ENCODE measurements at regions not wholly inside any gene's neighbourhood (a gene's known extent, or its start where the extent isn't known, plus 50 kb on each side); places are given as distances from the start of the nearest gene placed in this dataset.

DNA sequence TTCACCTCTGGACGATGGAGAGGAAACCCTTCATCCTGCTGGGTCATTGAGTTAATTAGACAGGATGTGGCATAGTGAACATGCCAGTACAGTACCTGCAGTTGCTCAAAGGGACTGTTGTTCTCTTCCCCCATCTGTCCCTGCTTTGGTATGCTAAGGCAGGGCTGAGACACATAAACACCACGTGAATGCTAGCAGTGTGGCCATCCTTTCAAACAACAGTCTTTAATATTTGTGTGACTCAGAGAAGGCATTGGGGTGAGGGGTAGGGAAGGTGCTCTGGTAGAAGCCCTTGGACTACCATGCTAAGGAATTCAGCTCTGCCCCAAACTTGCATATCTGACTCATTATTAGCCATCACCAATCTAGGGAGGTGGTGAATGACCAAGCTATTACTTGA lies 180.2 kb upstream of the ZNF618 start:
- Histone ChIP-seq H3K27me3 (no peaks in the 10 kb centered on the region), H3K27ac (no peak overlapping the region), H3K4me1 (no peaks in the 10 kb centered on the region), H3K36me3 (no peaks in the 10 kb centered on the region), H3K9me3 (peaks cover 0 to 4% (median 0%) of the 10 kb centered on the region in 4 donors), H3K4me3 (no peak overlapping the region)
- TF ChIP-seq, protein P1, sequence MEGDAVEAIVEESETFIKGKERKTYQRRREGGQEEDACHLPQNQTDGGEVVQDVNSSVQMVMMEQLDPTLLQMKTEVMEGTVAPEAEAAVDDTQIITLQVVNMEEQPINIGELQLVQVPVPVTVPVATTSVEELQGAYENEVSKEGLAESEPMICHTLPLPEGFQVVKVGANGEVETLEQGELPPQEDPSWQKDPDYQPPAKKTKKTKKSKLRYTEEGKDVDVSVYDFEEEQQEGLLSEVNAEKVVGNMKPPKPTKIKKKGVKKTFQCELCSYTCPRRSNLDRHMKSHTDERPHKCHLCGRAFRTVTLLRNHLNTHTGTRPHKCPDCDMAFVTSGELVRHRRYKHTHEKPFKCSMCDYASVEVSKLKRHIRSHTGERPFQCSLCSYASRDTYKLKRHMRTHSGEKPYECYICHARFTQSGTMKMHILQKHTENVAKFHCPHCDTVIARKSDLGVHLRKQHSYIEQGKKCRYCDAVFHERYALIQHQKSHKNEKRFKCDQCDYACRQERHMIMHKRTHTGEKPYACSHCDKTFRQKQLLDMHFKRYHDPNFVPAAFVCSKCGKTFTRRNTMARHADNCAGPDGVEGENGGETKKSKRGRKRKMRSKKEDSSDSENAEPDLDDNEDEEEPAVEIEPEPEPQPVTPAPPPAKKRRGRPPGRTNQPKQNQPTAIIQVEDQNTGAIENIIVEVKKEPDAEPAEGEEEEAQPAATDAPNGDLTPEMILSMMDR (IDR thresholded peaks at IDR 0.05): no peak
- TF ChIP-seq POLR2A (IDR thresholded peaks at IDR 0.05): no peak
- no peak for DNase-seq

DNA sequence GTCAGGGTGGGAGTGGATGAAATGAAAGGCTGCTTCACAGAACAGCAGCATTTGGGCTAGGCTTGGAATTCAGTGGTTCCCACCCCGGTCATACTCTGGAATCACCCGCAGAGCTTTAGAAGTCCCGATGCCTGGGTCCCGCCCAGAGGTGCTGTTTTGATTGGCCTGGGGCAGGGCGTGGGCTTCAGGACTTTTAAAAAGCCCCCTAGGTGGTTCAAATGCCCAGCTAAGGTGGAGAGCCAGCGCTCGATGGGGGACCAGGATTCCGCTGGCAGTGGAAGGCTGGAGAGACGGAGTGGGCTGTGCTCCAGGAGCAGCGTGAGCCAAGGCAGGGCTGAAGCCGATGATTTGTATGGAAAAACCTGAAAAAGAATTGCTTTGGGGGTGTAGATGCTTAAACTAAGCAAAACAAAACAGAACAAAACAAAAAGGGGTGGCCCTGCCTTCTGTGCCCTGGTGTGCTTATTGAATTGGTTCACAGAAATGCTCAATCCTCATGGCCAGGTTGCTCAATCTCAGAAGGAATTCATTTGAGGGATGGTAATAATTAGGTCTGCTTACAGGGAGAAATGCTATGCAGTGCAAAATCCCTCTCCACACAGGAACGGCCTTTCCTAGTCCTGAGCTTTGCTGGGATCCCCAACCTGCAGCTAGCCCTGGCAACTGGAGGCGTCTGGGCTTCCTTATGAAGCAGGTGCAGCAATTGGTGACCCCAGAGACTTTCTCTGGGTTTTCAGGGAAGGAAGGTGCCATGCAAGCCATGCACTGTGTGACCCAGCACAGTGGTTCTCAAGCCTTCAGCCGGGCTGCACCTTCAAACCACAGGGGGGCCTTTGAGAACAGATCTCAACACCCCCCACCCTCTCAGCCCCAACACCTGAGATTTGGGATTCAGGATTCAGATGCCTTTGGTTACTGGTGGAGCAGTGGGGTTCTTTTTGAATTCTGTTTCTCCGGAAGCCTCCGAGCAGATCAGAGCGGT lies 174.0 kb upstream of the ZNF618 start:
- Histone ChIP-seq H3K4me1 (no peaks in the 10 kb centered on the region), H3K27ac (no peak overlapping the region), H3K9me3 (no peaks in the 10 kb centered on the region), H3K27me3 (no peaks in the 10 kb centered on the region), H3K36me3 (no peaks in the 10 kb centered on the region), H3K4me3 (no peak overlapping the region)
- DNase-seq: no peak
- no peak for TF ChIP-seq POLR2A (IDR thresholded peaks at IDR 0.05)
- TF ChIP-seq, protein P1 (IDR thresholded peaks at IDR 0.05): no peak

DNA sequence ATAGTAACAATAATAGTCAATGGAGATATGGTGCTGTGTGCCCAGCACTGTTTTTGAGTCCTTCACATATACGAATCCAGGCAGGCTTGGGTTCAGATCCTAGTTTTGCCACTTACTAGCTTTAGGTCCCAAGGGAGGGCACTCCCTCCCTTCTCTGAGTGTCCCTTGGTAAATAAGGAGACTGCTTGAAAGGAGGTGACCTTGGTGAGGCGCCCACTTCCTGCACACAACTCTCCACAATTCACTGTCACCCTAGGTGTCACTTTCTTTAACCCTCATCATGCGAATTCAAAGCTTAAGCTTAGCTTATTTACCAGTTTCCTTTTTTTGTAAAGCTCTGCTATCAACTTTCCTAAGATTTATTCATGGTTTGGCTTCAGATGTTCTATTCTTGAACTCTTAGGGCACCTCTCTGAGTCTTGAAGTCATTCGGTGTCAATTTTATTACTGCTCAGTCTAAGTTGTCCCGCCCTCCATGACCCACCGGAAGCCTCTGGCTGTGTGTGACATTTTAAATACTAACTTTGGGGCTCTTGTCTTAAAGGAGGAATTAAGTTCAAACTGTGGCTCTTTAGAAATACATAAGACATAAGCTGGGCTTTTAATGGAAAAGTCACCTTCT lies 170.7 kb upstream of the ZNF618 start:
- Histone ChIP-seq H3K9me3 (no peaks in the 10 kb centered on the region), H3K27ac (no peak overlapping the region), H3K36me3 (no peaks in the 10 kb centered on the region), H3K4me1 (no peaks in the 10 kb centered on the region), H3K4me3 (no peak overlapping the region), H3K27me3 (no peaks in the 10 kb centered on the region)
- DNase-seq: no peak
- TF ChIP-seq, protein P1 (IDR thresholded peaks at IDR 0.05): no peak
- no peak for TF ChIP-seq POLR2A (IDR thresholded peaks at IDR 0.05)

DNA sequence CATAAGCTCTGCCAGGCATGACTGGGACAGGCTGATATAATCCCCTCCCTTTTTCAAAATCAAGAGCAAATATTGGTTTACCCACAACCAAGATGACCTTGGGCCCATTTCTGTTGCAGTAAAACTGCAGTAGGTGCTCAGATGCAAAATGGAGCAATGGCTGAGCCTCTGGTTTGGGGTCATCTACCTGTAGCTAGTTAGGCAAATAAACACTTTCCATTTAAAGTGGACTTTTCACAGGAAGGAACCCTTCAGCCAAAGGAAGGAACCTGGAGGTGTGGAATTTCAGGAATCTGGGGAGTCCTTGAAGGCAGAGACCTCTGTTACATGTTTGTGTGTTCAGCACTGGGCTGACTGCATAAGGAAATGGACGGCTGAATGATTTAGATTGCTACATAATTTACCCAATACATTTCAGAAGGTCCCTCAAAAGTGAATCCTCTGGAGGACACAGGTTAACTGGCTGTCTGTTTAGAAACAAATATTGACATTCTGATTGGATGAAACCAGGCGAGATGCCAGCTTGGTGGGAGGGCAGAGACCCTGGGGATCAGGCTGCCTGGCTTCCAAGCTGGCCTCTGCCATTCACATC lies 170.1 kb upstream of the ZNF618 start:
- no peak overlapping the region for H3K27ac ChIP-seq
- H3K4me1 ChIP-seq: no peaks in the 10 kb centered on the region
- DNase-seq: no peak
- no peaks in the 10 kb centered on the region for H3K36me3 ChIP-seq
- no peaks in the 10 kb centered on the region for H3K9me3 ChIP-seq
- H3K27me3 ChIP-seq: no peaks in the 10 kb centered on the region
- H3K4me3 ChIP-seq: no peak overlapping the region
- TF ChIP-seq, protein P1 (IDR thresholded peaks at IDR 0.05): no peak
- TF ChIP-seq POLR2A (IDR thresholded peaks at IDR 0.05): no peak

DNA sequence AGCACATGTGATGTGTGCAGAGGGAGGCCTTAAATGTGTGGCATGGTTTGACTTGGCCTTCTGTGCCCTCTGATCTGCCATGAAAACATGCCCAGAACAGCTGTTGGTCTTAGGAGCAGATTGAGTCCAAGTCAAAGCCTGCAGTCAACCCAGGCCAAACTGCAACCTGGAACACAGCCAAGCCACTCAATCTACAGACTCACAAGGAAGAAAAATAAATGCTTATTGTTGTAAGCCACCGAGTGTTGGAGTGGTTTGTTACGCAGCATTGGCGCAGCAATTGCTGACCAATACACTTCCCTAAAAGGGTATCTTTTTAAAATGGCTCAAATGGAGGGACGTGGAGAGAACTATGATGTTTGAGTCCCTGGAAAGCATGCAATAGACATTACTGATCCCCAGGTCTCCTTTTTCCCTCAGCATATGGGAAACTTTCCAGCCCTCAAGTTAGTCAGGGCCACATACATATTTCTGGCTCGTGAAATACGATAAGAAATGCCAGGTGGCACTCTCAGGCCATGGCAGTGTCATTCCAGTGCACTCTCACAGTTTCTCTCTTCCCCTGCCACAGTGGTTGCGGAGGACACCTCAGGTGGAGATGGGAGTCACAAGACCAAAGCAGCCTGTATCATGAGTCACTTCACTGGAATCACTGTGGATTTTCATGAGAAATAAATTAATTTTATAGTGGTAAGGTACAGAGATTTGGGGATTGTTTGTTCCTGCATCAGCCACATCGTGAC lies 168.0 kb upstream of the ZNF618 start:
- no peak overlapping the region for H3K27ac ChIP-seq
- DNase-seq: no peak
- H3K9me3 ChIP-seq: no peaks in the 10 kb centered on the region
- TF ChIP-seq, protein P1 (IDR thresholded peaks at IDR 0.05): no peak
- no peak for TF ChIP-seq POLR2A (IDR thresholded peaks at IDR 0.05)
- no peaks in the 10 kb centered on the region for H3K36me3 ChIP-seq
- peaks cover 0 to 7% (median 0%) of the 10 kb centered on the region in 4 donors for H3K4me1 ChIP-seq
- no peak overlapping the region for H3K4me3 ChIP-seq
- no peaks in the 10 kb centered on the region for H3K27me3 ChIP-seq
